ENCODE measurements at regions not wholly inside any gene's neighbourhood (a gene's known extent, or its start where the extent isn't known, plus 50 kb on each side); places are given as distances from the start of the nearest gene placed in this dataset.
"Not testable (repeated sequence)": the region's sequence is repeated elsewhere in the genome, so short reads cannot be mapped to it uniquely, and the experiment has no call there.

DNA sequence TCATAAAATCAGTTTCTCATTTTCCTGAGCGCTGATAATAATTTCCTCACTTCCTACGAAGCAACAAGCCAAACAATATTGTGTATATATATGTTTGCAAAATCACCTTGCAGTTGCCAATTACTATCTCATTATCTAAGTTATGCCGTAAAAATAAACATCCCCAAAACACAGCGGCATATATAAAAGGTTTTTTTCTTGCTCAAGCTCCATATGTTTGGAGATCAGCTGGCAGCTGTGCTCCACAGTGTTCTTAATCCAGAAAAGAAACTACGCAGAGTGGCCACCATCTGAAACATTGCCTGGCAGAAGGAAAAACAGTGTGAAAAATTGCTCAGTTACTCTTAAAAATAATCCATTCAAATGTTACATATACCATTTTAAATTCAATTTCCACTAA lies 951.4 kb downstream of the PLOD2 start:
- no peak for FAIRE-seq

DNA sequence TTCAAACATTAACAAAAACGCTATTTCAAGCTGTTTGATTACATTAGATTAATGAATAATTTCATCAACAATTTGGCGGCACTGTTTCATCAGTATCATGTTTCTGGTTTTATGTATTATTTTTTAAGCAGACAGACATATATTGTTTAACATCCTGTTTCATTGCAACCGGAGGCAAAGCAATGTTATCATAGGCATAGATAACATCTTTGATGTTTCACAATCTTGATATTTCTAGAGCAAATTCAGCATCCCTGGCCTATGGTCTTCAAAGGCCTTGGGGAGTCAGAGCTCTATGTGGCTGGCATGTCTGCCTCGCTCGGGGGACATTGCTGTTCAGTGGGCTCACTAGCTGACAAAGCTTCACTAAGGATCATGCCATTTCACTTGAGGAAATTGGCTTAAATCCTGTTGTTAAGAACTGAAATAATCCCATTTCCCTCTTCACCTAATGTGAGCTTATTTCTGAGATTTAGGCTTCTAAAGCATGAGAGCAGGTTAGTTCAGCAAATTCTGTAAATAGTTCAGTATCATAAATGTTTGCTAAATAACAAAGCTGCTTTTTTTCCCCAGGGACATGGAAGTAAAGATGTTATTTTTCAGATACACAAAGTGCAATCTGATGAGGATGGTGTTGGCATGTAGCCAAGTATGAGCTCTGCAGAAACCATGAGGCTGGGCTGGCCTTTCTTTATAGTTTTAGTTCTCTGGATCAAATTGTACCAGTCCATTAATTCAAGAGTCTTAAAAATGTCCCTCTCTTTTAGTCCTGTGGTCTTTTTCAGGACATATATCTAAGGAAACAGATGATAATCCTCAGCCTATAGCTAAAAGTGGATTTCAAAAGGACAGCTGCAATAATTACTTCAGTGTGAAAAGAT lies 941.4 kb downstream of the PLOD2 start:
- no peak for FAIRE-seq

- FAIRE-seq, result no peak
These were observed 936.1 kb downstream of the PLOD2 start for GRCh38 chr3:145224886-145225285.

GRCh38 chr3:145243875-145244274 lies 917.1 kb downstream of the PLOD2 start:
- no peak for FAIRE-seq

DNA sequence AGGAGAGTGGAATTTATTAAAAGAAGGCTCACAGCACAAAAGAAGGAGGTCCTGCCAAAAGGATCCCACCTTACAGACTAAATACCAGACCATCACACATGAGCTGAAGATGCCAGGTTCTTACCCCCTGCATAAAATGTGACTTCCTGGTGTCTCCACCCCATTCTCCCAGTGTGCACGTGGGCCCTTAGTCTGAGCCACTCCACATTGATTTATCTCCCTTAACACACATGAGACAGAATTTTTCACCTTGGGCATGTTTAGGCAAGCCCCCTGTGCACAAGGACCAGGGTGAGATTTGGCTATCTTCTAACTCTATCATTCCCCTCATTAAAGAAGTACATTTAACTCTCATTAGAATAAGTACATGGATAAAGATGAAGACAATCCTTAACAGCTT lies 916.7 kb downstream of the PLOD2 start:
- FAIRE-seq, result no peak

- no peak for FAIRE-seq
These were observed 914.7 kb downstream of the PLOD2 start for GRCh38 chr3:145246291-145246690.

- no peak for FAIRE-seq
These were observed 912.1 kb downstream of the PLOD2 start for GRCh38 chr3:145248928-145249327.

- FAIRE-seq, result no peak
These were observed 909.7 kb downstream of the PLOD2 start for GRCh38 chr3:145251311-145251710.

- not testable (repeated sequence) for FAIRE-seq
These were observed 903.0 kb downstream of the PLOD2 start for GRCh38 chr3:145257967-145258366.

DNA sequence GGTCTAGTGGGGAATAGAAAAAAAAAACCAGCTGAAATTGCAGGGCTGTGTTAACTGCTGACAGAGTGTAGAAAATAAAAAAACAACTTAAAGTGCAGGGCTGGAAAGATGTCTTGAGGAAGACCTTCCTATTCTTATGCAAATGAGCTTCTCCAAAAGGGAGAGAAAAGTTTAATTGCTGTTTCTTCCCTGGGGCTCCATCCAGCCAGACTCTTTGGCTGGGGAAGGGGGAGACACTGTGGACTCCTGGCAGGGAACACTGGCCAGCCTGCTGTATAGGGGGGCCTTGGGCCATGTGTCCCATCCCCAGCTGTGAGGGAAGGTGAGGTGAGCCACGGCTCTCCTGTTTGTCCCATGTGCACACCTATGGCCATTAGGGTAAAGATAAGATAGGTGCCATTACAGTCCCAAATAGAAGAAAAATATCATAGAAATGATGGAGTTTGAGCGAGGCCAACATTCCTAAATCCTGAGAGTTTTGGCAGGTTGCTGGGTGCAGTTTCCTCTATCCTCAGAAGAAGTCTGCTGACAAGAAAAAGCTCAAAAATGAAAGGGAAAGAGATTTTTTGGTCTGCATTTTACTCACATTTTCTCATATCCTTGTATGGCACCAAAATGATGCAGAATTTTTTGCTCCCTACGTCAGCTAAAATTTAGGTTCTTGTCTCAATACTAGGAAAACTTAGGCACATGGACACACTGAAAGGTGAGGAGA lies 901.7 kb downstream of the PLOD2 start:
- FAIRE-seq, result no peak

GRCh38 chr3:145263458-145263857 lies 897.5 kb downstream of the PLOD2 start:
- not testable (repeated sequence) for FAIRE-seq

- FAIRE-seq, result no peak
These were observed 894.6 kb downstream of the PLOD2 start for GRCh38 chr3:145266368-145266767.

DNA sequence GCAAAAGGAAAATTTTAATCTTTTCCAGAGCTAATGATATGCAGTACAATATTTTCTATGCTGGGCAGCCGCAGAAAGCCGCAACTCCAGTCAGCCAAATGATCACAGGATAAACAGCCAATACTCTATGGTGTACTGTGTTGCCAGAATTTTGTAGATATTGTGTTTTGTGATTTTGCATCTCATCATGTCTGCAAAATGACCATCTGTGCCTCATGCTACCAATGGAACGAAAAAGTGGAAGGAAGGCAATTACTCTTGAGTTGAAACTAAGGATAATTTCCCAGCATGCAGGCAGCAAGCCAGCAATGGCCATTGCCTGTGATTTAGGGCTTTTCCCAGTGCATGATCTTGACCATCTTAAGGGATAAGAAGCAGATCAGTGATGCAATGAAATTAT lies 891.9 kb downstream of the PLOD2 start:
- no peak for FAIRE-seq

DNA sequence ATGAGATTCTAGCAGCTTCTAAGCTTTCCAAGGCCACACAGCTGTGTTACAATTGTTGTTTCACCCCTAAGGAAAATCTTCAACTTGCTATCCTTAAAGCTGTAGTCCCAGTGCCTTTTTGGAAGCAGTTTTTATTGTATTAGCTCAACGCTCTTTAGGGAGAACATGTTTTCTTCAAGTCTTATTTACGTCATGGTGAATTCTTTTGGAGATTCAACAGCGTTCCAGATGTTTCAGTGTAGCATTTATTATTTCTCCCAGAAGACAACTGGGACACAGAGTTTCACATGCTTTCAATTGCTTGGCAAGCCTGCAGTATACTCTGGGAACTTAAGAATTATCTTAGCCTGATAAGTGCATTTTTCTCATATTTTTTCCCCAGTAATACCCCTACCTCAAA lies 888.3 kb downstream of the PLOD2 start:
- no peak for FAIRE-seq

- no peak for FAIRE-seq
These were observed 878.5 kb downstream of the PLOD2 start for GRCh38 chr3:145282505-145282904.

GRCh38 chr3:145286937-145287336 lies 874.0 kb downstream of the PLOD2 start:
- FAIRE-seq, result no peak

DNA sequence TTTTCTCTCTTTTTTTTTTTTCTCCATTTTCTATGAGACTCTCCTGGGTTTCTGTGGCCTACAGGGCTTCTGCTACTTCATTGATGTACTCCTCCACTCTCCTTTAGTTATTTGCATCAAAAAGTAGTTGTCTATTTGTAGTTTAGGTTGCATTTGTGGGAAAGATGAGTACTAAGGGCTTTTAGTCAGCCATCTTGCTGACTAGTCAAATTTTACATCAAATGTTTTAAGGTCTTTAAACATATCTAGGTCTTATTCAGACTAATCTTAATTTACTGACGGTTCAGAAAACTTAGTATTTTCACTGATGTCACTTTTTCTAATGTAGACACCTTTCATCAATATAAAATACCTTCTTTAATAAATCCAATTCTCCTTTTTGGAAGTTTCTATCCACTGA lies 871.0 kb downstream of the PLOD2 start:
- FAIRE-seq, result no peak

GRCh38 chr3:145294572-145294971 lies 866.4 kb downstream of the PLOD2 start:
- FAIRE-seq, result no peak

DNA sequence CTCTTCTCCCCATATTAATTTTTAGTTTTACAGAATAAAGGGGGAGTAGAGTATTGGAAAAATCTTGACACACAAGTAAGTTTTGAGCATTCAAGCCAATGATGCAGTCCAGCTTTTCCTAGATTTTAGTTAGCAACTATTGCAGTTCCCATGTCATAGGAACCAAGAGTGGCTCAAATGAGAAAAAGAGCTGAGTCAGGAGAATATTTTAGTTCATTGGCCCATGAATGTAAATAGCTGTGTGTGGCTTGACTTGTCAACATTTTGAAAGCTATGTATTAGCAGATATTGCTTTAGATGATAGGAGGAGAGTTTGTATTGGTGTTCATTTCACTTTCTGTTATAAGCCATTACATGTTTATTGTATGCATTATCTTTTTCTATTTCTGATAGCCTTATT lies 853.7 kb downstream of the PLOD2 start:
- FAIRE-seq, result no peak

GRCh38 chr3:145313751-145314150 lies 847.2 kb downstream of the PLOD2 start:
- FAIRE-seq, result no peak

DNA sequence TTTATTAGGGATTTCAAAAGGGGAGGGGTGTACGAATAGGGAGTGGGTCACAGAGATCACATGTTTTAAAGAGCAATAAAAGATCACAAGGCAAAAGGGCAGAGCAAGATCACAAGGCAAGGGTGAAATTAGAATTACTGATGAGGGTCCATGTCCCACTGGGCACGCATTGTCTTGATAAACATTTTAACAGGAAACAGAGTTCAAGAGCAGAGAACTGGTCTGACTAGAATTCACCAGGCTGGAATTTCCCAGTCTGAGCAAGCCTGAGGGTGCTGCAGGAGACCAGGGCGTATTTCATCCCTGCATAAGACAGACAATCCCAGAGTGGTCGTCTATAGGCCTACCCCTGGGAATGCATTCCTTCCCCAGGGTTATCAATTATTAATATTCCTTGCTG lies 844.7 kb downstream of the PLOD2 start:
- not testable (repeated sequence) for FAIRE-seq

- FAIRE-seq, result no peak
These were observed 834.3 kb downstream of the PLOD2 start for GRCh38 chr3:145326666-145327065.

- not testable (repeated sequence) for FAIRE-seq
These were observed 827.6 kb downstream of the PLOD2 start for GRCh38 chr3:145333427-145333826.

GRCh38 chr3:145333931-145334330 lies 827.1 kb downstream of the PLOD2 start:
- no peak for FAIRE-seq
